Stimulated activated CD8-positive, alpha-beta memory T cell treated with anti-CD3 and anti-CD28 coated beads, Interleukin-15, amount 100 ng/mL, for 4 hours (primary cell): ENCODE measurements at regions not wholly inside any gene's neighbourhood (a gene's known extent, or its start where the extent isn't known, plus 50 kb on each side); places are given as distances from the start of the nearest gene placed in this dataset.
"Not testable (repeated sequence)": the region's sequence is repeated elsewhere in the genome, so short reads cannot be mapped to it uniquely, and the experiment has no call there.

Experiments used
- DNase-seq, 2 donors: peaks; one replicate each; pipeline ENCODE4 v3.0.0-alpha.2; 2020; ENCODE audit warnings: low read depth in 2 of 2

GRCh38 chr15:94840794-94841783, 609.7 kb downstream of the MCTP2 start:
- DNase-seq: no peak

GRCh38 chr15:94843060-94843459, 611.7 kb downstream of the MCTP2 start:
- no peak for DNase-seq

DNA sequence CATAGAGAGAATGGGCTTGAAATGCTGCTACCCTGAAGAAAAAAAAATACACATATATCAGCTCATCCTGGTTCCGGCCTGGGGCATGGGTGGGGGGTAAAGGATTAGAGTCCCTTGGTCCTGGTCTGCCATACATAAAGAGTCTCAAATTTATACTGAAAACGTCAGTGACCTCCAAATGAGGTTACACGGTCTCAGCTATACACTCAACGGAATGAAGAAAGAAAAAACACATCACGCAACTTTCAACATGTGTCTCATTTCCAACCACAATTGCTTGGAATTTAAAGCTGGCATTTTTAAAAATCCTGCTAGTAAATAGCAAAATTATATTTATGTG, 612.8 kb downstream of the MCTP2 start:
- no peak for DNase-seq

GRCh38 chr15:94844538-94845389, 613.4 kb downstream of the MCTP2 start:
- DNase-seq: no peak

GRCh38 chr15:94845390-94845716, 614.0 kb downstream of the MCTP2 start:
- DNase-seq: no peak

GRCh38 chr15:94847325-94847724, 616.0 kb downstream of the MCTP2 start:
- DNase-seq: no peak

DNA sequence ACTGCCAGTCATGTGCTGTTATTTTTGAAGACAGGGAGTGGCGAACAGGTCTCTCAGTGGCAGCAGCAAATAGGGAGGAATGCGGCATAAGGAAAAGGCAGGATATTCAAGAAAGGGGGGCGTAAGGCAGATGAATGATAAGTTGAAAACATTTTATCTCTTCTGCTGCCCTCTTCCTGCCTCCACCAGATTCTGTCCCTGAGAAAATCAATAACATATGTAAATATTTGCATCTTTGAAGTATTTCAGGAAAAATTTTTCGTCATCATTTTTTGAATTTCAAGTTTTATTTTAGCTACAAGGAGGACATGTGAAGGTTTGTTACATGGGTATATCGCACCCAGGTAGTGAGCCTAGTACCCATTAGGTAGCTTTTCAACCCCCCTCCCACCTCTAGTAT, 616.7 kb downstream of the MCTP2 start:
- DNase-seq: no peak

DNA sequence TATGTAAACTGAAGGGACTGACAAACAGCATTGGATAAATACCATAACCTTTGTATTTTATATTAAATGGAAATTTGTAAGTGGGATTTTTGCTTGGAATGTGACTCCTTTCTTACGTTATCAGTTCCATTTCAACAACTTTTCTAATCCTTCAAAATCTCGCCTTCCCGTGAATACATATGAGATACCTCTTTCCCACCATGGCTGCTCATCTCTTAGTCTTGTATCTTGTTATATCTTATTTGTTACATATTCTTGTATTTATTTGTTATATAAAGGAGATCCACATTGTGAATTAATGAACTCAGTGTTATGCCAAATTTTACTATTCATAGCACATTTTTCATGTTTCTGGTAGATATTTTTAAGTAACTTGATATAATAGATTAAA, 623.7 kb downstream of the MCTP2 start:
- no peak for DNase-seq

DNA sequence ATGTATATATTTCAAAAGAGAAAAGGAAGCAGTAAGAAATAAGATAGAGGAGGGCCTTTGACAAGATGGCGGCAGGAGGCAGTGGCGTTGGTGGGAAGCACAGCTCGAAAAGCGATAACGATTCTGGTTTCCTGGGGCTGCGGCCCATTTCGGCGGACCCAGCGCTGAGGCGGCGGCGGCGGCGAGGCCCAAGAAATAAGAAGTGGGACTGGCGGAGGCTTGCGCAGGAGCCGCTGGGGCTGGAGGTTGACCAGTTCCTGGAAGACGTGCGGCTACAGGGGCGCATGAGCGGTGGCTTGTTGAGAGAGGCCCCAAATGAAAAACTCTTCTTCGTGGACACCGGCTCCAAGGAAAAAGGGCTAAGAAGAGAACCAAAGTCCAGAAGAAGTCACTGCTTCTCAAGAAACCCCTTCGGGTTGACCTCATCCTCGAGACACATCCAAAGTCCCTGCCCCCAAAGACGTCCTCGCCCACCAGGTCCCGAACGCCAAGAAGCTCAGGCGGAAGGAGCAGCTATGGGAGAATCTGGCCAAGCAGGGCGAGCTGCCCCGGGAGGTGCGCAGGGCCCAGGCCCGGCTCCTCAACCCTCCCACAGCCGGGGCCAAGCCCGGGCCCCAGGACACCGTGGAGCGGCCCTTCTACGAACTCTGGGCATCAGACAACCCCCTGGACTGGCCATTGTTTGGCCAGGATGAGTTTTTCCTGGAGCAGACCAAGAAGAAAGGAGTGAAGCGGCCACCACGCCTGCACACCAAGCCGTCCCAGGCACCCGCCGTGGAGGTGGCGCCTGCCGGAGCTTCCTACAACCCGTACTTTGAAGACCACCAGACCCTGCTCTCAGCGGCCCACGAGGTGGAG, 624.3 kb downstream of the MCTP2 start:
- DNase-seq: no peak

DNA sequence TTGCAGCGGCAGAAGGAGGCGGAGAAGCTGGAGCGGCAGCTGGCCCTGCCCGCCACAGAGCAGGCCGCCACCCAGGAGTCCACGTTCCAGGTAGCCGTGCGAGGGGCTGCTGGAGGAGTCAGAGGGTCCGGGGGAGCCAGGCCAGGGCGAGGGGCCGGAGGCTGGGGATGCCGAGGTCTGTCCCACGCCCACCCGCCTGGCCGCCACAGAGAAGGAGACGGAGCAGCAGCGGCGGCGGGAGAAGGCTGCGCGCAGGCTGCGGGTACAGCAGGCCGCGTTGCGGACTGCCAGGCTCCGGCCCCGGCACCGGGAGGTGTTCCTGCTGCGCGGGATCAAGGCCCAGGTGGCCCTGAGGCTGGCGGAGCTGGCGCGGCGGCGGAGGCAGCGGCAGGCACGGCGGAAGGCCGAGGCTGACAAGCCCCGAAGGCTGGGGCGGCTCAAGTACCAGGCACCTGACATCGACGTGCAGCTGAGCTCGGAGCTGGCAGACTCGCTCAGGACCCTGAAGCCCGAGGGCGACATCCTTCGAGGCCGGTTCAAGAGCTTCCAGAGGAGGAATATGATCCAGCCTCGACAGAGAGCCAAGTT, 625.0 kb downstream of the MCTP2 start:
- no peak for DNase-seq

GRCh38 chr15:94857466-94857865, 626.1 kb downstream of the MCTP2 start:
- DNase-seq: no peak

GRCh38 chr15:94858011-94858410, 626.6 kb downstream of the MCTP2 start:
- DNase-seq: no peak

DNA sequence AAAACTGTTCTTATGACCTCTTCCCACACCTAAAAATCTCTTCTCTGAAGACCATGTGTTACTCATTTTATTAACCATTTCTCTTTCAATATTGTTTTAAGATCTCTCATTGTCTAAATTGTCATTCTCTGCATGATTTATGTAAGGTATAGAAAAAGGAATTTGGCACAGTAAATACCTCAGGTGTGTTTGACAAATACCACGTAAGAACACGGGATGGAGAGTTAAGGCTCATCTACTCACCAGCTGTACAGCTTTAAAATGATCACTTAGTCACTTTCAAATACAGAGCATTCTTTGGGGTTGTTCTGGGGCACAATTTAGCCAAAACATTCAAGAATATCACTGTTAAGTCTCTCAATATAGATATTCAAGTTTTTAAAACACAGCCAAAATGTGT, 627.1 kb downstream of the MCTP2 start:
- DNase-seq: no peak

GRCh38 chr15:94858920-94859319, 627.6 kb downstream of the MCTP2 start:
- DNase-seq: no peak

DNA sequence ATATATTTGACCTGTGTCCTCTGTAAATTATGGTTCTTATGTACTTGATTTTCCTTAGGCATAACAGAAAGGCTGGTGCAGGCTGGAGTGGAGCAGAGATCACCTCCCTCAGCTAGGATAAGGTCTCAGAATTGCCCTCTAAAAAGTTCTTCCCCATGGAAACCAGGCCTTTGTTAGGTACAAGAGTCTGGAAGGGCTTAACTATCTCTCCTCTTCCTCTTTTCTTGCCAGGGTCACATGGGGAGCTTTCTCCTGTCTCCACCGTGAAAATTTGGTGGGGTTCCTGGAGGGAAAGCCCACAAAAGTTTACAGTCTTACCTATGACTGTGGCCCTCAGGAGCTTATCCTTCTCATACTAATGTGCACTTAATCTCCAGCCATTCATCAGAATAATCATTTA, 633.2 kb downstream of the MCTP2 start:
- no peak for DNase-seq

GRCh38 chr15:94868265-94868664, 636.9 kb downstream of the MCTP2 start:
- not testable (repeated sequence) for DNase-seq

- DNase-seq: no peak
Observed at GRCh38 chr15:94875550-94875949, 644.2 kb downstream of the MCTP2 start.

- DNase-seq: no peak
Observed at GRCh38 chr15:94877833-94878232, 646.5 kb downstream of the MCTP2 start.

DNA sequence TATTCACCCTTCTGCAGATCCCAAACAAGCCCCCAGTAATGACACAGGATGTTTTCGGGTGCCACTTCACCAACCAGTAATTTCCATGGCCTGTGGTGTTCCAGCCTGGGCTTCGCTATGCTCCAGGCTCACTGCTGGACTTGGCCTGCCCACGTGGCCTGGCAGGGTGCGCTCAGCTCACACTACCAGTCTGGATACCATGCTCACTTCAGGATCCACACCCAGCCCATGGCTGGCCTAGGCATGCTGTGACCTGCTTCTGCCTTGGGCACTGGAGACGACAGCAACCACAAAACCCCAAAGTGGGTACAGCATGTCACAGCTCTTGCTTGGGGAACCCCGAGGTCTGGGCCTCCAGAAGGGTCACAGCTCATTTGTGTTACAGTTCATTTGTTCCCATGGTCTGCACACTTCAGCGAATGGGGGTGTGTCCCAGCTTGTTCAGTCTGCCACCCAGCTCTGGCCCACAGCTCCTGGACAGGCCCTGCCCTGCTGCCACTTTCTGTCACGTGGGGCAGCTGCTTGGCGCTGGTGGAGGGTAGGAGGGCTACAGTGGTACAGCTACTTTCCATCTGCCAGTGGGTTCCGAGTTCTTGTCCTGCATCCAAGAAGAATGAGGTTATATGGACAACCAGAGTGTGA, 650.8 kb downstream of the MCTP2 start:
- no peak for DNase-seq

DNA sequence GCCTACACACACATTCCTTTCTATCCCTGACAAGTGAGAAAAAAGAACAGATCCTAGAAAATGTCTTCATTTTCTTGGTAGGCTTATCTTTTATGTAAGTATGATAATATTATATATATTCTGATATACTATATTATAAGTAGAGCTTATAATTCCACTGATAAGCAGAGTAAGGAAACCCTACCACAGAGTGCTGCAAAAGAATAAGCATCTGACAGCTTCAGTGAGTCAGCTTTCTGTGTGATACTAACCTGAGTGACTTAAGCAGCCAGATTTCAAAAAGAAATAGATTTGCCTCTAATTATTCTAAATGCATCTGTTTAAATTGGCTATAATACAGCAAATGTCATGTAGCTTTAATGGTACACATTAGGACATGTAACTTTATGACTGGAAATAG, 656.0 kb downstream of the MCTP2 start:
- no peak for DNase-seq

DNA sequence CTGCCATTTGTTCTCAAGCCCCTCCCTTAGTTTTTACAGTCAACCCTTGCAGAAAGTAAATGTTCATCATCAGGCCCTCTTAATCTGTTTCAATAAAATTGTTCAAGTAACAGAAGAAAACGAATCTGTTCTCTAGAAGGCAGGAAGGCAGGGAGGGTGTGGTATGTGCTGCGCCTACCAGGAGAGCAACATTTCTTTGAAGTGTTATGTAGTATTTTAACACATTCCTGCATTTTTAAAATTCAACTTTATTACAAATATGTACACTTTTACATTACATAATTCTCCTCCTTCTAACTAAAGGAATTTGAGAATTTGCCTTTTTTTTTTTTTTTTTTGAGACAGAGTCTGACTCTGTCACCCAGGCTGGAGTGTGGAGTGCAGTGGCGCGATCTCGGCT, 657.8 kb downstream of the MCTP2 start:
- no peak for DNase-seq
